ENCODE measurements at regions not wholly inside any gene's neighbourhood (a gene's known extent, or its start where the extent isn't known, plus 50 kb on each side); places are given as distances from the start of the nearest gene placed in this dataset.

- TF ChIP-seq CTCF (IDR thresholded peaks at IDR 0.05; ENCODE audit: insufficient read depth, low read length, poor library complexity, severe bottlenecking): no peak
- no peak overlapping the region for H3K4me3 ChIP-seq (ENCODE audit: low read depth, low read length)
- H3K27me3 ChIP-seq (ENCODE audit: control insufficient read depth, insufficient read depth, low read length): peaks cover 2% of the 10 kb centered on the region
- DNase-seq (ENCODE audit: low read depth): no peak
- H3K36me3 ChIP-seq (ENCODE audit: control insufficient read depth, insufficient read depth, low read length): no peaks in the 10 kb centered on the region
Measured at GRCh38 chr11:129503646-129504045, 128.0 kb downstream of the BARX2 start.

- Histone ChIP-seq H3K27me3 (ENCODE audit: control insufficient read depth, insufficient read depth, low read length) (peaks cover 2% of the 10 kb centered on the region), H3K36me3 (ENCODE audit: control insufficient read depth, insufficient read depth, low read length) (no peaks in the 10 kb centered on the region)
- TF ChIP-seq CTCF (IDR thresholded peaks at IDR 0.05; ENCODE audit: insufficient read depth, low read length, poor library complexity, severe bottlenecking): no peak
Measured at GRCh38 chr11:129505266-129505665, 129.6 kb downstream of the BARX2 start.

GRCh38 chr11:129508163-129508562, 132.5 kb downstream of the BARX2 start:
- no peaks in the 10 kb centered on the region for H3K36me3 ChIP-seq (ENCODE audit: control insufficient read depth, insufficient read depth, low read length)
- no peak overlapping the region for H3K4me3 ChIP-seq (ENCODE audit: low read depth, low read length)
- no peak for TF ChIP-seq CTCF (IDR thresholded peaks at IDR 0.05; ENCODE audit: insufficient read depth, low read length, poor library complexity, severe bottlenecking)
- H3K27me3 ChIP-seq (ENCODE audit: control insufficient read depth, insufficient read depth, low read length): peaks cover 2% of the 10 kb centered on the region
- DNase-seq (ENCODE audit: low read depth): no peak

More at GRCh38 chr11:129505266-129505665, 129.6 kb downstream of the BARX2 start:
- H3K4me3 ChIP-seq (ENCODE audit: low read depth, low read length): no peak overlapping the region
- no peak for DNase-seq (ENCODE audit: low read depth)

- no peaks in the 10 kb centered on the region for H3K36me3 ChIP-seq (ENCODE audit: control insufficient read depth, insufficient read depth, low read length)
- no peak for DNase-seq (ENCODE audit: low read depth)
- TF ChIP-seq CTCF (IDR thresholded peaks at IDR 0.05; ENCODE audit: insufficient read depth, low read length, poor library complexity, severe bottlenecking): no peak
- H3K4me3 ChIP-seq (ENCODE audit: low read depth, low read length): no peak overlapping the region
- H3K27me3 ChIP-seq (ENCODE audit: control insufficient read depth, insufficient read depth, low read length): no peaks in the 10 kb centered on the region
Measured at GRCh38 chr11:129528296-129528695, 152.6 kb downstream of the BARX2 start.

- no peak for TF ChIP-seq CTCF (IDR thresholded peaks at IDR 0.05; ENCODE audit: insufficient read depth, low read length, poor library complexity, severe bottlenecking)
- DNase-seq (ENCODE audit: low read depth): no peak
- H3K36me3 ChIP-seq (ENCODE audit: control insufficient read depth, insufficient read depth, low read length): no peaks in the 10 kb centered on the region
- no peaks in the 10 kb centered on the region for H3K27me3 ChIP-seq (ENCODE audit: control insufficient read depth, insufficient read depth, low read length)
- H3K4me3 ChIP-seq (ENCODE audit: low read depth, low read length): no peak overlapping the region
Measured at GRCh38 chr11:129530154-129530895, 154.7 kb downstream of the BARX2 start.

GRCh38 chr11:129533395-129533794, 157.7 kb downstream of the BARX2 start:
- Histone ChIP-seq H3K36me3 (ENCODE audit: control insufficient read depth, insufficient read depth, low read length) (no peaks in the 10 kb centered on the region), H3K27me3 (ENCODE audit: control insufficient read depth, insufficient read depth, low read length) (no peaks in the 10 kb centered on the region), H3K4me3 (ENCODE audit: low read depth, low read length) (no peak overlapping the region)
- no peak for DNase-seq (ENCODE audit: low read depth)
- TF ChIP-seq CTCF (IDR thresholded peaks at IDR 0.05; ENCODE audit: insufficient read depth, low read length, poor library complexity, severe bottlenecking): no peak

Data from kidney epithelial cell (primary cell).